ENCODE measurements at regions not wholly inside any gene's neighbourhood (a gene's known extent, or its start where the extent isn't known, plus 50 kb on each side); places are given as distances from the start of the nearest gene placed in this dataset.

- TF ChIP-seq CTCF (IDR thresholded peaks at IDR 0.05; ENCODE audit: borderline replicate concordance, control extremely low read depth, extremely low read depth, insufficient read depth, missing control alignments), result no peak
- DNase-seq (ENCODE audit: low spot score), result no peak
- in situ Hi-C loops (cut with MboI; ENCODE audit: low sequenced_read_pairs, unreplicated experiment), result no loop called here
Measured at GRCh38 chr11:116110802-116111201, 606.6 kb upstream of the CADM1 start.

GRCh38 chr11:116110356-116110755 lies 606.1 kb upstream of the CADM1 start:
- TF ChIP-seq CTCF (IDR thresholded peaks at IDR 0.05; ENCODE audit: borderline replicate concordance, control extremely low read depth, extremely low read depth, insufficient read depth, missing control alignments), result no peak
- in situ Hi-C loops (cut with MboI; ENCODE audit: low sequenced_read_pairs, unreplicated experiment), result no loop called here
- no peak for DNase-seq (ENCODE audit: low spot score)

DNA sequence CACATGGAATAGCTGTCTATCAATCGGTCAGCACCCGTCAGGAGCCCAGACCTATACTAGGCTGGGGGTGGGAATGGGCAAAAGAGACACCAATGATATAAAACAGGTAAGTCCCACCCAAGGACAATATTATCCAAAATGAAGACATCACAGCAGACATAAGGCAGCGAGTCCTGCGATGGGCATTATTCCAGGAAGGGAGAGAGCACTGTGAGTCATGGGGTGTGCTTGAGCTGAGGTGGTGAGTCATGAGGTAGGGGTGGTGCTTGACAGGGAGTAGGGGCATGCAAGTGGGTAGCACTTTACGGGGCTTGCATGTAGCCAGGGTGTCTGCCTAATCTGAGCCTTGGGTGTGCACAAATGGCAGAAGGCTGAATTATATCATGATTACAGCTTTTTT lies 605.0 kb upstream of the CADM1 start:
- DNase-seq (ENCODE audit: low spot score), result no peak
- in situ Hi-C loops (cut with MboI; ENCODE audit: low sequenced_read_pairs, unreplicated experiment), result no loop called here
- TF ChIP-seq CTCF (IDR thresholded peaks at IDR 0.05; ENCODE audit: borderline replicate concordance, control extremely low read depth, extremely low read depth, insufficient read depth, missing control alignments), result no peak

DNA sequence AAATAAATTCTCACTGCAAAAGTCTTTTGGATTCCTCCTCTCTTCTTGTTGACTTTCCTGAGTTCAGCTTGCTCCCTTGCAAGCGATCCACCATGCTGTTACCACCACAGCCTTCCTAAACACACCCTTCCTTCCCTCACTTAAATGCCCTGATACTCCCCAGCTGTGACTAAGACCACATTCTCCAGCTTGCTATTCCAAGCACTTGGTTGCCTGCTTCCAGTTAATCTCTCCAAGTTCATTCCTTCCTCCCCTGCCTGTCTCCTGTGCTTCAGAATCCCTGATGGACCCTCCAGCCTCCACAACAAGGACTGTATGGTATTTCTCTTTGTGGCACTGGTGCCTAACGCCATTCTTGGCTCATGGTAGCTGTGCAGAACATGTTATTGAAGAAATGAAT lies 603.9 kb upstream of the CADM1 start:
- no peak for TF ChIP-seq CTCF (IDR thresholded peaks at IDR 0.05; ENCODE audit: borderline replicate concordance, control extremely low read depth, extremely low read depth, insufficient read depth, missing control alignments)
- in situ Hi-C loops (cut with MboI; ENCODE audit: low sequenced_read_pairs, unreplicated experiment), result no loop called here
- DNase-seq (ENCODE audit: low spot score), result no peak

DNA sequence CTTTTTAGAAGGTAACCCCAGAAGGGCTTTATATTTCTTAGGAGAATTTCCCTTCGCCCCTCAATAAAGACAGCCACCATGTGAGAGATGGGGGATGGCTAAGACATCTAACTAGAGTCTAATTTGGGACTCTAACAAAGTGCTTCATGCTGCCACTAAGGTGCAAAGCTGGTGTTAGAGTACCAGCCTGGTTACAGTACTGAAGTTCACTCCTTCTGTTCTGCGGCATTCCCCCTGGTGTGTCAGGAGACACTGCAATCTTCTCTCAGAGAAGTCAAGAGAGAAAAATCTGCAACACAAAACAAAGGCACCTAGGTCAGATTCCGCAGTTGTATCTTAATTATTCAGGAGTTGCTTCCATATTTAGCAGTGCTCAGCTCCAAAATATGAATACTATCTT lies 603.0 kb upstream of the CADM1 start:
- no peak for TF ChIP-seq CTCF (IDR thresholded peaks at IDR 0.05; ENCODE audit: borderline replicate concordance, control extremely low read depth, extremely low read depth, insufficient read depth, missing control alignments)
- in situ Hi-C loops (cut with MboI; ENCODE audit: low sequenced_read_pairs, unreplicated experiment), result no loop called here
- no peak for DNase-seq (ENCODE audit: low spot score)

DNA sequence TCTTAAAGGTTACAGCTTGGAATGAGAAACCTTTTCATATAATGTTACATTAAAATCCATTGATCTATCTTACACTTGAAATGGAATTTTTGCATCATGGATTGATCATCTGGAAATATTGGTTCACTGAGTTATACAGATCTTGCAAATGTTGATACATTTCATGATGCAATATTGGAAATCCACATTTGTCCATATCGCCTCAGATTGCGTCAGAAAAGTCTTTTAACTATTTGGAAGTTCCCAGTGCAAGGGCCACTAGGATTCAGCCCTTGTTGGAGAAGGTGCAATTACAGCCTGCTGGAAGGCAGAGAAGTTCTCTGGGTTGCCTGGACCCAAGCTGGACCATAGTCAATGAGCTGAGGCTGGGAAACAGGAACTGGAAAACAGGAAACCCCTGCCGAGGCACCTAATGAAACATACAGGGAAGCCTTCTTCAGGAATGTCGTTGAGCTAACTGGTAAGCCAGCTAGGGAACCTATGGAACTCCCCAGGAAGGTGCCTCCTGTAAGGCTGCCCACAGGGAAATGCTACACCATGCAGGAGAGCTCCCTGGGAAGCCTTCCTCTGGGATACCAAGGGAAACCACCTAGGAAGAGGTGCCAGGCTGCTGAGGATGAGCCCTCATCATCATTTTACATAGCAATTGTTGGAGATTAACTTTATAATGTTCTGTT lies 600.4 kb upstream of the CADM1 start:
- DNase-seq (ENCODE audit: low spot score), result no peak
- TF ChIP-seq CTCF (IDR thresholded peaks at IDR 0.05; ENCODE audit: borderline replicate concordance, control extremely low read depth, extremely low read depth, insufficient read depth, missing control alignments), result no peak
- in situ Hi-C loops (cut with MboI; ENCODE audit: low sequenced_read_pairs, unreplicated experiment), result no loop called here

Measured in GM13976 (cell line).